KMS-11 (cell line): ENCODE measurements at regions not wholly inside any gene's neighbourhood (a gene's known extent, or its start where the extent isn't known, plus 50 kb on each side); places are given as distances from the start of the nearest gene placed in this dataset.

Experiments used
- H2AFZ ChIP-seq: fragments of 200-600 bp; sonication (generic); 2 replicates; pipeline ENCODE4 v1.6.1; 2016; ENCODE audit warnings: antibody characterized with exemption, mixed run types, low read depth
- H3K27ac ChIP-seq: fragments of 200-600 bp; sonication (generic); 2 replicates; pipeline ENCODE4 v1.6.1; 2016; ENCODE audit warnings: mild to moderate bottlenecking, mixed run types
- H3K27me3 ChIP-seq: fragments of 200-600 bp; sonication (generic); 2 replicates; pipeline ENCODE4 v1.6.1; 2017; ENCODE audit warnings: mild to moderate bottlenecking, low read depth, mixed run types, moderate library complexity; ENCODE audit not compliant: insufficient read depth
- H3K36me3 ChIP-seq: fragments of 200-600 bp; sonication (generic); 2 replicates; pipeline ENCODE4 v1.6.1; 2017; ENCODE audit warnings: mild to moderate bottlenecking, mixed run types; ENCODE audit not compliant: insufficient read depth
- H3K4me1 ChIP-seq: fragments of 200-600 bp; sonication (generic); 2 replicates; pipeline ENCODE4 v1.6.1; 2016; ENCODE audit warnings: mild to moderate bottlenecking, low read depth, mixed run types; ENCODE audit not compliant: poor library complexity, severe bottlenecking
- H3K4me2 ChIP-seq: fragments of 200-600 bp; sonication (generic); 2 replicates; pipeline ENCODE4 v1.7.0; 2016; ENCODE audit warnings: mild to moderate bottlenecking, mixed run types
- H3K4me3 ChIP-seq: fragments of 200-600 bp; sonication (generic); IDR thresholded peaks from 2 replicates; pipeline ENCODE4 v1.6.1; 2017; ENCODE audit warnings: low read depth, low read length, mixed read lengths; ENCODE audit not compliant: insufficient read depth
- H3K79me2 ChIP-seq: fragments of 200-600 bp; sonication (generic); 2 replicates; pipeline ENCODE4 v1.6.1; 2016; ENCODE audit warnings: low read depth, mixed run types; ENCODE audit not compliant: insufficient read depth
- H3K9ac ChIP-seq: fragments of 200-600 bp; sonication (generic); 2 replicates; pipeline ENCODE4 v1.6.1; 2016; ENCODE audit warnings: mild to moderate bottlenecking, mixed run types
- H4K20me1 ChIP-seq: fragments of 200-600 bp; sonication (generic); 2 replicates; pipeline ENCODE4 v1.6.1; 2016; ENCODE audit warnings: mild to moderate bottlenecking, mixed run types; ENCODE audit not compliant: insufficient read depth
- TF ChIP-seq, protein P1 (sequence below): fragments of 200-600 bp; sonication (generic); conservative IDR thresholded peaks from 2 replicates; pipeline ENCODE4 v1.6.1; 2017; ENCODE audit warnings: low read depth, mild to moderate bottlenecking, antibody characterized with exemption, low read length, moderate library complexity, mixed read lengths

DNA sequence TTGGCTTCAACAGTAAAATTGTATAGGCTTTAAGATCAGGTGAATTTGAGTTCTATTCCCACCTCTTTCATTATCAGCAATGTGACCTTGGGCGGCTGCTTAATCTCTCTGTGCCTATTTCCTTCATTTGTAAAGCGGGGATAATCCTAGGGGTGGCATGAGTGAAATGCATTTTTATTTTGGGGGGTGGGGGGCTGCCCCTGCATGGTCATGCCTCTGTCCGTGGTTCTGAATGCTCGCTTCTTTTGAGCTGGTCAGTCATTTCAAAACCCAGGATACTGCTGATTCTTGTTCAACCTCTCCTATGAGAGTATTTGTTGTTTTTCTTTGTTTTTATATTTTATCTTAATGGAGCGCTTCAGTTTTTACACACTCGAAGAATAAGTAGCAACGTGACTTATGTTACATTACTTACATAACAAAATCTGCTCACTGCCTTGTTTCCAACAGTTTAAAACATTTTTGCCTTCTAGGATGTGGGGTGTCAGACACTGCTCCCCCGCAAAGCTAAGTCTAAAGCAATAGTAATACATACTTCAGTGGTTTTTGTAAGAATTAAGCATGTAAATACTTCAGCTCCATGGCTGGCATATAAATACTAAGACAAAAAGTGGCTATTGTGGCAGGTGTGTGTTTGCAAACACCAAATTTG, 152.6 kb upstream of the PELI1 start:
- H4K20me1 ChIP-seq, result no peaks in the 10 kb centered on the region
- no peak overlapping the region for H3K4me3 ChIP-seq
- no peaks in the 10 kb centered on the region for H3K4me1 ChIP-seq
- no peak overlapping the region for H2AFZ ChIP-seq
- H3K36me3 ChIP-seq, result no peaks in the 10 kb centered on the region
- TF ChIP-seq, protein P1, sequence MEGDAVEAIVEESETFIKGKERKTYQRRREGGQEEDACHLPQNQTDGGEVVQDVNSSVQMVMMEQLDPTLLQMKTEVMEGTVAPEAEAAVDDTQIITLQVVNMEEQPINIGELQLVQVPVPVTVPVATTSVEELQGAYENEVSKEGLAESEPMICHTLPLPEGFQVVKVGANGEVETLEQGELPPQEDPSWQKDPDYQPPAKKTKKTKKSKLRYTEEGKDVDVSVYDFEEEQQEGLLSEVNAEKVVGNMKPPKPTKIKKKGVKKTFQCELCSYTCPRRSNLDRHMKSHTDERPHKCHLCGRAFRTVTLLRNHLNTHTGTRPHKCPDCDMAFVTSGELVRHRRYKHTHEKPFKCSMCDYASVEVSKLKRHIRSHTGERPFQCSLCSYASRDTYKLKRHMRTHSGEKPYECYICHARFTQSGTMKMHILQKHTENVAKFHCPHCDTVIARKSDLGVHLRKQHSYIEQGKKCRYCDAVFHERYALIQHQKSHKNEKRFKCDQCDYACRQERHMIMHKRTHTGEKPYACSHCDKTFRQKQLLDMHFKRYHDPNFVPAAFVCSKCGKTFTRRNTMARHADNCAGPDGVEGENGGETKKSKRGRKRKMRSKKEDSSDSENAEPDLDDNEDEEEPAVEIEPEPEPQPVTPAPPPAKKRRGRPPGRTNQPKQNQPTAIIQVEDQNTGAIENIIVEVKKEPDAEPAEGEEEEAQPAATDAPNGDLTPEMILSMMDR, result no peak
- H3K27me3 ChIP-seq, result no peaks in the 10 kb centered on the region
- H3K4me2 ChIP-seq, result no peak overlapping the region
- H3K27ac ChIP-seq, result no peak overlapping the region
- H3K9ac ChIP-seq, result no peak overlapping the region
- H3K79me2 ChIP-seq, result no peaks in the 10 kb centered on the region

DNA sequence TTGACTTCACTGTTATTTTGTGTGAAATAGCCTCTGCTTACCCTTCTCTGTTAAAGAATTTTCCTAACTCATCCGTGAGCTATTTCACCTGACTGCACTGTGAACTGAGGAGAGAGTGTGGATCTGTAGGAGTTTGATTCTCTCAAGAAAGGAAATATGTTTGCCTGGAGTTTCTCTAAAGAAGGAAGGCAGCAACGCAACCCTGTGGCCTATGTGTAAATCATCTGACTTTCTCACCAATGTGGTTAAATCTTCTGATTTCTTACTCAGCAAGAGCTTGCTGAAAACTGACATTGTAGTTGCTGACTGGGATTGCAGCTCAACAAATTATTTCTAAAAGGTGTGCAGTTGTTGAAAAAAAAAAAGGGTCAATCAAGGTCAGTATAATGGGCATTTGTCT, 153.9 kb upstream of the PELI1 start:
- Histone ChIP-seq H4K20me1 (no peaks in the 10 kb centered on the region), H3K36me3 (no peaks in the 10 kb centered on the region), H3K4me2 (no peak overlapping the region), H3K79me2 (no peaks in the 10 kb centered on the region), H3K27me3 (no peaks in the 10 kb centered on the region), H3K27ac (no peak overlapping the region), H3K4me1 (no peaks in the 10 kb centered on the region), H3K9ac (no peak overlapping the region), H2AFZ (no peak overlapping the region), H3K4me3 (no peak overlapping the region)
- TF ChIP-seq, protein P1, result no peak

DNA sequence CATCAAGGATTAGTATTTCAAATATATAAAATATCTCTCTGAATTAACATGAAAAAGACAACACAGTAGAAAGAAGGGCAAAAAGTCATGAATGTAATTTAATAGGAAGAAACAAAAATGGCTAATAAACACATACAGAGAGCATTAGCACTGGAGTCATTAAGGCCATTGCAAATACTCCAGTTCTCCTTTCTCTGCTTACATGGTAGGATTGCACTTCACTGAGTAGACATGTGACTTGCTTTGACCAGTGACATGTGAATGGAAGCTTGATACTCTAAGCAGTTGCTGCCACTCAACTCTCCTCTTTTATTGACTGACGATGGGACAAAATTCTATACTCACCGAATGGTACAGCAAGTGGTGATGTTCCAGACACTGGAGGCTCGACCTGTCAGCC, 153.9 kb upstream of the LGALSL start:
- no peak overlapping the region for H3K27ac ChIP-seq
- no peak overlapping the region for H3K9ac ChIP-seq
- no peaks in the 10 kb centered on the region for H4K20me1 ChIP-seq
- no peaks in the 10 kb centered on the region for H3K27me3 ChIP-seq
- no peaks in the 10 kb centered on the region for H3K79me2 ChIP-seq
- TF ChIP-seq, protein P1, result no peak
- H2AFZ ChIP-seq, result no peak overlapping the region
- H3K4me3 ChIP-seq, result no peak overlapping the region
- no peaks in the 10 kb centered on the region for H3K36me3 ChIP-seq
- H3K4me1 ChIP-seq, result no peaks in the 10 kb centered on the region
- no peak overlapping the region for H3K4me2 ChIP-seq

DNA sequence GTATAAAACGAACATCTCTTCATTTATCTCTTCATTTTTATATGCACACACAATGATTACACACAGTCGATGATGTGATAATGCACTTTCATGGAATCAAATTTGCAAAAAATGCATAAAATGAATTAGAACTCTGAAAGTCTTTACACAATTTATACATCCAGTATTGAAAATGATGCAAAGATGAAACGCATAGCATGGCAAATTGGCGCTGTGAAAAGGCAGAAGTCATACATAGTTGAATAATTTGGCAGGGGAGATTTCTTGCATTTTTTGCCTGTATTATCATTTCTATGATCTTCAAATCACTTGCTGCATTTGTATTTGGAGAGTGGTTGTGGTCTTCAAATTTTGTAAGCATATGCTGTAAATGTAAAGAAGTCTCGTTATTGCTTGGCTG, 150.7 kb upstream of the LGALSL start:
- Histone ChIP-seq H3K4me1 (no peaks in the 10 kb centered on the region), H2AFZ (no peak overlapping the region), H3K36me3 (no peaks in the 10 kb centered on the region), H3K27ac (no peak overlapping the region), H3K79me2 (no peaks in the 10 kb centered on the region), H4K20me1 (no peaks in the 10 kb centered on the region), H3K9ac (no peak overlapping the region), H3K4me2 (no peak overlapping the region), H3K4me3 (no peak overlapping the region), H3K27me3 (no peaks in the 10 kb centered on the region)
- TF ChIP-seq, protein P1, result no peak
